Hematopoietic multipotent progenitor cell treated with erythropoietin and hydrocortisone succinate and interleukin-3 and kit ligand, for 4 days (in vitro differentiated cells): ENCODE measurements at regions not wholly inside any gene's neighbourhood (a gene's known extent, or its start where the extent isn't known, plus 50 kb on each side); places are given as distances from the start of the nearest gene placed in this dataset.

Source experiments
- DNase-seq: peaks from one replicate; pipeline ENCODE4 v3.0.0-alpha.2; 2015

GRCh38 chr5:173744551-173744950 lies 128.1 kb upstream of the BOD1 start:
- no peak for DNase-seq

DNA sequence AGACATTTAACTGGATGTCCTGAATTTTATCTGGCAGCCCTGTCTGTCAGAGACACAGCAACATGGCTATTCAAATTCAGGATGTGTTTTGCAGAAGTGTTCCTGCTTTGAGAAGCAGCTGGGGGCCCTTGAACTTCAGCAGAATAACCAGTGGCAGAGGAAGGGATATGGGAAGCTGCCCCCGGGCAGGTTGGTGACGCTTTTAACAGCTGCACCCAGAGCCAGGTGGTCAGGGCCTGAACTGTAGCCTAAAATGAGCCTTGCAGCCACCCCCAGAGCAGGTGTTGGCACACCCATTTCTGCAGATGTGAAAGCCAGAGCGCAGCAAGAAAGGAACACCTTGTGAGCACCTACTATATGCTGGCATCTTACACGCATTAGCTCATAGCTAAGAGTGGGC lies 128.7 kb upstream of the BOD1 start:
- peak; percentile 24 for DNase-seq

GRCh38 chr5:173745557-173745956 lies 129.1 kb upstream of the BOD1 start:
- DNase-seq, result no peak

DNA sequence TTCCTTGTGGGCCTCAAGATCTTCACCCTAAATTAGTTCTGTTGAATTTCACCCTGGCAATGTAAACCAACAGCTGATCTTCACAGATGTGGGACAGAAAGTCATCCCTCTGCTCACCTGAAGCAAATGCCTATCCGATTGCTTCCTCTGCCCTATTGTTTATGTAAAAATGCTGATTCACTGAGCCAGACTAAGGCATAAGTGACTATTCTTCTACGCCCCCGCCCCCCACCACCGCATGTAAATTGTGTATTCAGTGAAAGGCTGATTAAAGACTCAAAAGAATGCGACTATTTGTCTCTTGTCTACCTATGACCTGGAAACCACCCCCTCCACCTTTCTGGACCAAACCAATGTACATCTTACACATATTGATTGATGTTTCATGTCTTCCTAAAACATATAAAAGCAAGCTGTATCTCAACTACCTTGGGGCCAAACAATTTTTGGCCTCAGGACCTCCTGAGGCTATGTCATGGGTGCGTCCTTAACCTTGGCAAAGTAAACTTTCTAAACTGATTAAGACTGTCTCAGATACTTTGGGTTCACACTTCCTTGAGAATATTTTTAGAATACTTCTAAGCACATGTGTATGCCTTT lies 129.7 kb upstream of the BOD1 start:
- no peak for DNase-seq

GRCh38 chr5:173747876-173748275 lies 131.4 kb upstream of the BOD1 start:
- no peak for DNase-seq

DNA sequence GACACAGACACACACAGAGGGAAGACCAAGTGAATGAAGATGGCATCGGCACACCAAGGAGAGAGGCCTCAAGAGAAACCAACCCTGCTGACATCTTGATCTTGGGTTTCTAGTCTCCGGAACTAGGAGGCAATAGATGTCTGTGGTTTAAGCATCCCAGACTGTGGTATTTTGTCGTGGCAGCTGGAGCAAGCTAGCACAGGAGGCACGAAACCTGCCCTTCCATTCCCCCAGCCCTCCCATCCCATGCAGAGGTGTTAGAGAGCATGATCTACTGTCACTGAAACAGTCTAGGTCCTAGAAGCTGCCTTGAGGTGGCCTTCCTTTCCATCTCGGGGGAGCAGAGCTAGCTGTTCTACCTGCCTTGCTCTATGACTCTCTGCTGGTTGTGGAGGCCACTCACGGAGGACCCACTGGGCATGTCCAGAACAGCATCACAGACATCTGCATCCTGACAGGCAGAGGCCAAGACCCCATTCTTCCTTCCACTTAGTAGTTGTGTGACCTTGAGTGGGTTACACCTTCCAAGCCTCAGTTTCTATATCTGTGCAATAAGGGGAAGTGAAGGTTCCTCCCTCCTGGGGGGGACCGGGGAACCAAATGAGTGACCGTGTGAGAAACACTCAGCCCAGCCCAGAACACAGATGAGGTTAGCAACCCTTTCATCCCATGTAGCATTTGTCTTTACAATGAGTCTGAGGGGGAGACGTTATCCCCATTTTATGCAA lies 134.3 kb upstream of the BOD1 start:
- no peak for DNase-seq

- no peak for DNase-seq
These were observed 134.8 kb upstream of the BOD1 start for GRCh38 chr5:173751266-173751600.

- peak; percentile 68 for DNase-seq
These were observed 135.5 kb upstream of the CPEB4 start for GRCh38 chr5:173752653-173753052.

- DNase-seq, result no peak
These were observed 134.6 kb upstream of the CPEB4 start for GRCh38 chr5:173753307-173754168.

GRCh38 chr5:173755319-173755718 lies 132.8 kb upstream of the CPEB4 start:
- DNase-seq, result no peak

- DNase-seq, result no peak
These were observed 130.5 kb upstream of the CPEB4 start for GRCh38 chr5:173757403-173758209.

DNA sequence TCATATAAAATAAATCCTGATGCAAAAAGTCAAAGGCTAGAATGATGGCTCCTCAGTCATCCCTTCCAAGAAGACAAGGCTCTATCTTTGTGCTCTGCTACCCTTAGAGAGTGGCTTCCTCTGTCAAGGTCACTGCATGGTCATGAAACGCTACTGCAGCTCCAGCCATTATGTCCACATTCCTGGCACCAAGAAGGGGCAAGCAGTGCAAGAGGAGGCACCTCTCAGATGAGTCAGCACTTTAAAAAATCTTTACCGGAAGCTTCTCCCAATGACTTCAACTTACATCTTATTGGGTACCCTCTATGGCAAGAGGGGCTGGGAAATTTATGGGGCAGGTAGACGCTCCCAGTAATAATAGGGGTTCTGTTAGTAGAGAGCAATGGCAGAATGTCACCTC lies 129.5 kb upstream of the CPEB4 start:
- DNase-seq, result no peak

DNA sequence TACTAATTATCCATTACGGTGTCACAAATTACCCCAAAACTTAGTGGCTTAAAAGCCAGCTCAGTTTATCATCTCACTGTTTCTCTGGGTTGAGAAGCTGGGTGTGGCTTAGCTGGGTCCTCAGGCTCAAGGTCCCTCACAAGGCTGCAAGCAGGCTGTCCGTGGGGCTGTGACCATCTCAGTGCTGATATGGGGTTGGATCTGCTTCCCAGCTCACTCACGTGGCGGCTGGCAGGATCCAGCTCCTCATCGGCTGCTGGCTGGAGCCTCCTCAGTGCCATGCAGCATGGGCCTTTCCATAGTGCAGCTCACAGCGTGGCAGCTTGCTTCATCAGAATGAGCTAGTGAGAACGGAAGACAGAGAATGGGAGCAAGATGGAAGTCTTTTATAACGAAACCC lies 128.5 kb upstream of the CPEB4 start:
- DNase-seq, result no peak

DNA sequence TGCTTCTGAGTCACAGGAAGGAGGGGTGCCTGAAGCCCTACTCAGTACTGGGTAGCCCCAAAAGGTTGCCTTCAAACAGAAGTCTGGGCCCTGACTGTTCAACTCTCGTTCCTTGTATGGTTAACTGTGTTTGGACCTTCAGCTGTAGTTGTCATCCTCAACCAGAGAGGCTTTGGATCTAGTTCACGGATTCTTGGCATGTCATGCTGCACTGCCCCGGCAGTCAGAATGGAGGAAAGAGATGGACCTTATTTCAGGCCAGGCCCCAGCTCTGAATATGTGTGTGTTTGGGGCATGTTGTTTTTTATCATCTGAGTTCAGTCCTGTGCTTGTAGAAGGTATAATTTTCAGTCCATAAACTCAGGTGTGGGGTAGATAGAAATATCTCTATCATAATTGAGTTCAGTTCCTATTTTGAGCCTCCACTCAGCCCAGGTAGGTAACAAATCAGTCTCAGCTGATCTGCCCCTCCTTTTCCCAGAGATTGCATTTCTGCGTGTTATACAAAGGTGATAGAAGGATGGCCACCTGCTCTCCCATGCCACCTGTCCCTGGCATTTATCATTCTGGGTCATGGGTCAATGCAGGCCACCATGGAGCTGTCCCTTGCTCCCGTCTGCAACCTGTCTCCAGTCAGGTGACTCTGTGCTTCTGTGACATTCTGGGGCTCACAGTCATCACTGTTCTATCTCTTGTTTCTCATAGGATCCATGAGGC lies 127.5 kb upstream of the CPEB4 start:
- no peak for DNase-seq

DNA sequence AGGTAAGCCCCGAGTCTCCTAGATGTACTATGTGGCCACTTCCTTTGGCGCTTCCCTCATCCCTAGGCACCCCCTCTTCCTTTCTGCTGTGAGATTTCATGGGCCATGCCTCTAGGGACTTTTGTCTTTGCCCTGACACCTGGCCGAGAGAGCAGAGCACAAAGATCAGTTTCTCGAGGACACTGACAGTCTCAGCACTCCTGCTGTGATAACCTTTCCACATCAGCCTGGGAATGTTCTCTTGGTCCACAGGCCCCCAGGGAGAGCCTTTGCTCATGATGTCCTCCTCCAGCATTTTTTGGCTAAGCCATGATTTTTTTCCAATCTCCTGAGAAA lies 127.0 kb upstream of the CPEB4 start:
- DNase-seq, result no peak

DNA sequence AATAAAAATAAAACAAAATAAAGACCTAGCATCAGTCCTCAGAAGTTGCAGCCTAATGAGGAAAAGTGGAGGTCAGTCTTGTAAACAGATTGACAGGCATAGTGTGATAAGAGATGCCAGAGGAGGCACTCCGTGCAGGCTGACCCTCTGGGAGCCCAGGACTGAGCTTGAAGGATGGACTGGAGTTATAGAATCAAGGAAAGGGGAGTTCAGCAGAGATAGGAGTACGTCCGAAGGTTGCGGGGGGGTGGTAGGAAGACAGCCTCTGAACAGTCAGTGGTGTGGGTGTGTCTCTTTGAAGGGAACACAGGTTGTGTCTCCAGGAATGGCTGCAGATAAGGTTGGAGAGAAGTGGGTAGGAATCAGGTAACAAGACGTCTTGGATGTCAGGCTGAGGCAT lies 126.1 kb upstream of the CPEB4 start:
- no peak for DNase-seq

GRCh38 chr5:173762930-173763329 lies 125.2 kb upstream of the CPEB4 start:
- DNase-seq, result peak; percentile 23

DNA sequence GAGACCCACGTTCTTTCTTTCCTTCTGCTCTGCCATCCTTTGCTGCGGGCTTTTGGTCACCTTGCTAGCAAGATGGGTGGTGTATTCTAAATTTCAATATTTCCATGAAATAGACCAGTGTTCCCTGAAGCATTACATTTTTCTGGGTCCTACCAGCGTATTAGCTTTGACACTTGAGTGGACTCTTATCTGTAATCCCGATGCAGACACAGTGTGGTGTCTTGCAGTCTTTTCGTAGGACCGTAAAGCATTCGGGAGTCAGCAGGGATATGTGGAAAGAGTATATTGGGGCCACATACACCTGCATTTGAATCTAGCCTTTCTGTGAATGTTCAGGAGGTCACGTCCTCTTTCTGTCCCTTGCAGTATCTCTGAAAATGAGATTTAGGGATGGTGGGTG lies 124.7 kb upstream of the CPEB4 start:
- no peak for DNase-seq

DNA sequence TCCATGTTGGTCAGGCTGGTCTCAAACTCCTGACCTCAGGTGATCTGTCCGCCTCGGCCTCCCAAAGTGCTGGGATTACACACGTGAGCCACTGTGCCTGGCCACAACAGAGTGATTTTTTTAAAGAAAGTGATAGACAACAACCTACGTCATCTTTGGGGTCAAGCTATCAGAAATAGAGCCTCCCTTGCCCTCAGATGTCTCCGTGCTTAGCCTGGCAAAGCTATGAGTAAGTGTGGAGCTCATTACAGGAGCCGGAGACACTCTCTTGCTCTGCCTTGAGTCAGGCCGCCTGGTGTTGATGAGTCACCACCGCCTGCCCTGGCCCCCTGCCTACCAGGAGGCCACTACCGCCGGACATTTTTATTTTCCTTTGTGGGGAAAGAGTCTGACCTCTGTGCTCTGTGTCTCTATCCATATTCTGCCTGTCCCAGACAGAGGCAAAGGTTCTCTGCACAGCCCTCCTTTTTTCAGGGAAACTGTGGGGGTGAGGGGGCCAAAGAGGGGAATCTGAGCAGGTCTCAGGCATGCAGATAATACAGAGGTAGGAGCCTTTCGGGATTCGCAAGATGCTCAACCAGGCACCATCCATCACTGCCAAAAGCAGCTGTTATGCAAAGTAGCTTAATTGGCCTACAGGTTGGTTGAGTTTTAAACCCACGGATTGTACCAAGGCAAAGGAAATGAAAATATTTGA lies 123.7 kb upstream of the CPEB4 start:
- DNase-seq, result peak; percentile 58

DNA sequence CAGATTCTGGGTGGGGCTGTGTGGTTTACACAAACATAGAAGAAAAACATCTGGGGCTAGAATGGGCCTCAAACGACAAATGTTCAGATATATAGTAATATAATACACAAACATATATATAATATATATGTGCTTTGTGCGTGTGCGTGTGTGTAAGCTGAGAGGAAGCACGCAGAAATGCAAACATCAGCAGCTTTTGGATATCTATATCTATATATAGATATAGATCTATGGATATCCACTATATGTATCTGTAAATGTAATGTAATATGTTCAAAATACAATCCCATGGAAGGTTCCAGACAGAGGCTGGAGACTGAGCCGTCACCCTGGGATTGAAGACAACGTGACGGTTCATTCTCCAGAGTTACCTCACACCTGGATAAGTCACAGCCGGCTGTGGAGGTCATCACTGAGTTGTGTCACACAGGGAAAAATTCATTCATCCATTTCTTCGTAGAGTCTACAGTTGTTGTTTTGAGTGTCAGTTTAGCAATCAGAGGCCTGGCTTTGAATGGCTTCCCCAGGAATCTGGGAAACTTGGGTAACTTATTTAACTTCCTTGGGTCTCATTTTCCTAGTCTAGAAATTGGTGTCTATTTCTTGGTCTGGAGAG lies 123.0 kb upstream of the CPEB4 start:
- DNase-seq, result no peak

- DNase-seq, result no peak
These were observed 122.5 kb upstream of the CPEB4 start for GRCh38 chr5:173765661-173766060.
